HepG2 (cell line): ENCODE measurements at regions not wholly inside any gene's neighbourhood (a gene's known extent, or its start where the extent isn't known, plus 50 kb on each side); places are given as distances from the start of the nearest gene placed in this dataset.

ENCODE experiments used
- ATAC-seq: fragments of 200-7000 bp; cut with Tn5 transposase; 3 replicates; pipeline ENCODE4 v1.9.1; 2020; ENCODE audit warnings: mild to moderate bottlenecking, moderate library complexity
- BruUV-seq: library from RNA; stranded (reverse); fragments of 400-500 nt; replicated peaks from 2 replicates; lab custom pipeline; 2021; lab: Mats Ljungman, UMichigan
- CTCF ChIA-PET: fragments of 300-600 bp; formaldehyde crosslinking; extraction: SDS; loops from one replicate; lab custom pipeline; 2021; ENCODE audit warnings: low total read pairs, inconsistent platforms, low intra/inter-chr PET ratio; lab: Yijun Ruan, JAX
- POLR2A ChIA-PET: fragments of 350-600 bp; sonication (Branson Sonifier 250); formaldehyde crosslinking; loops from one replicate; lab custom pipeline; 2020; ENCODE audit warnings: antibody characterized with exemption, inconsistent platforms; lab: Yijun Ruan, JAX
- DNase-seq: peaks from one replicate; pipeline ENCODE4 v3.0.0-alpha.2; 2015; ENCODE audit warnings: low spot score
- FAIRE-seq: peaks from 3 replicates; lab custom pipeline; 2011; peaks lifted over from hg19 to GRCh38; lab: Jason Lieb, UNC
- H2AFZ ChIP-seq: one replicate; pipeline ENCODE4 v1.6.1; 2011; ENCODE audit warnings: low read length, inconsistent platforms
- H3K27ac ChIP-seq: fragments of 300-600 bp; 3 replicates; pipeline ENCODE4 v1.8.0; 2011; ENCODE audit warnings: mixed run types, mild to moderate bottlenecking, mixed read lengths, low read length, inconsistent platforms; ENCODE audit not compliant: insufficient read depth; ENCODE audit errors: extremely low read length
- H3K27me3 ChIP-seq, 2 experiments: fragments of 200-600 bp in 1 of 2; 2 replicates in 1 of 2; 3 replicates in 1 of 2; pipeline versions ENCODE4 v1.6.0 to v1.8.0; 2011; ENCODE audit warnings: low read length in 2 of 2, mild to moderate bottlenecking in 2 of 2, moderate library complexity in 2 of 2, inconsistent platforms in 1 of 2; ENCODE audit not compliant: insufficient read depth in 2 of 2, control insufficient read depth in 1 of 2
- H3K36me3 ChIP-seq, 2 experiments: fragments of 200-600 bp in 1 of 2; replicated peaks in 1 of 2; 2 replicates in 1 of 2; 3 replicates in 1 of 2; pipeline versions ENCODE4 v1.5.1 to v1.8.0; 2011; ENCODE audit warnings: low read length in 2 of 2, inconsistent platforms in 1 of 2; ENCODE audit not compliant: insufficient read depth in 2 of 2, control insufficient read depth in 1 of 2
- H3K4me1 ChIP-seq: 2 replicates; pipeline ENCODE4 v1.5.1; 2012; ENCODE audit warnings: low read length, inconsistent platforms; ENCODE audit not compliant: insufficient read depth
- H3K4me2 ChIP-seq: 2 replicates; pipeline ENCODE4 v1.6.0; 2011; ENCODE audit warnings: low read depth, low read length, inconsistent platforms
- H3K4me3 ChIP-seq, 3 experiments: fragments of 200-600 bp in 1 of 3; sonication (generic), shearing (Covaris generic) in 1 of 3; replicated peaks in 1 of 3; 2 replicates each; pipeline ENCODE4 v1.5.1; 2011 to 2016; ENCODE audit warnings: low read length in 3 of 3, inconsistent platforms in 2 of 3, low read depth in 2 of 3, mild to moderate bottlenecking in 2 of 3, control low read depth in 1 of 3, mixed read lengths in 1 of 3; ENCODE audit not compliant: insufficient read depth in 1 of 3
- H3K79me2 ChIP-seq: one replicate; pipeline ENCODE4 v1.6.1; 2011; ENCODE audit warnings: low read length, inconsistent platforms; ENCODE audit not compliant: insufficient read depth
- H3K9ac ChIP-seq: 2 replicates; pipeline ENCODE4 v1.6.0; 2011; ENCODE audit warnings: mild to moderate bottlenecking, low read depth, low read length, inconsistent platforms; ENCODE audit not compliant: insufficient read depth
- H3K9me3 ChIP-seq: 2 replicates; pipeline ENCODE4 v1.5.1; 2012; ENCODE audit warnings: mild to moderate bottlenecking, low read length
- H4K20me1 ChIP-seq: 2 replicates; pipeline ENCODE4 v1.6.0; 2011; ENCODE audit warnings: inconsistent platforms, mild to moderate bottlenecking, low read length, moderate library complexity; ENCODE audit not compliant: insufficient read depth
- ETV6 ChIP-seq: sonication (generic); formaldehyde crosslinking; conservative IDR thresholded peaks from 2 replicates; pipeline ENCODE4 v1.4.0; 2020; ENCODE audit warnings: missing genetic modification reagents
- FOXP1 ChIP-seq, 2 experiments: fragments of 450-650 bp in 1 of 2; IDR thresholded peaks; 2 replicates each; pipeline ENCODE4 v1.6.1; 2017 to 2018; ENCODE audit warnings: antibody characterized with exemption in 1 of 2
- MAFF ChIP-seq: IDR thresholded peaks from 2 replicates; pipeline ENCODE4 v1.6.1; 2011; ENCODE audit warnings: low read depth, low read length, improper control_type of control experiment
- MAFK ChIP-seq, 2 experiments: IDR thresholded peaks in 1 of 2; conservative IDR thresholded peaks in 1 of 2; 2 replicates each; pipeline ENCODE4 v1.6.1; 2011; ENCODE audit warnings: improper control_type of control experiment in 2 of 2, low read length in 2 of 2
- PLSCR1 ChIP-seq: sonication (generic); formaldehyde crosslinking; IDR thresholded peaks from 2 replicates; pipeline ENCODE4 v1.5.0; 2020; ENCODE audit warnings: missing genetic modification reagents, mild to moderate bottlenecking, borderline replicate concordance
- SAFB2 ChIP-seq: sonication (generic); formaldehyde crosslinking; IDR thresholded peaks from 2 replicates; pipeline ENCODE4 v1.5.1; 2020; ENCODE audit warnings: missing genetic modification reagents, low read depth, mild to moderate bottlenecking, borderline replicate concordance
- SCMH1 ChIP-seq: sonication (generic); formaldehyde crosslinking; IDR thresholded peaks from 2 replicates; pipeline ENCODE4 v1.9.0; 2021; ENCODE audit warnings: missing genetic modification reagents, mild to moderate bottlenecking, borderline replicate concordance
- THAP9 ChIP-seq: sonication (generic); formaldehyde crosslinking; IDR thresholded peaks from 2 replicates; pipeline ENCODE4; 2020; ENCODE audit warnings: missing genetic modification reagents, mild to moderate bottlenecking, borderline replicate concordance
- ZBTB20 ChIP-seq: sonication (generic); formaldehyde crosslinking; IDR thresholded peaks from 2 replicates; pipeline ENCODE4 v1.8.1; 2023; ENCODE audit warnings: missing genetic modification reagents, low read depth, mild to moderate bottlenecking, borderline replicate concordance
- ZHX1 ChIP-seq: sonication (generic); formaldehyde crosslinking; IDR thresholded peaks from 2 replicates; pipeline ENCODE4 v1.8.1; 2022; ENCODE audit warnings: low read depth, mild to moderate bottlenecking, missing genetic modification reagents
- ZNF543 ChIP-seq: sonication (generic); formaldehyde crosslinking; IDR thresholded peaks from 2 replicates; pipeline ENCODE4 v1.4.0; 2020; ENCODE audit warnings: mild to moderate bottlenecking, missing genetic modification reagents
- ZNF570 ChIP-seq: sonication (generic); formaldehyde crosslinking; IDR thresholded peaks from 2 replicates; pipeline ENCODE4 v1.4.0; 2020; ENCODE audit warnings: mild to moderate bottlenecking, missing genetic modification reagents, borderline replicate concordance
- ZSCAN22 ChIP-seq: sonication (generic); formaldehyde crosslinking; IDR thresholded peaks from 2 replicates; pipeline ENCODE4 v1.4.0; 2020; ENCODE audit warnings: mild to moderate bottlenecking, missing genetic modification reagents
- WGBS: methylation state at CpG from one replicate; pipeline ENCODE4 v1.1.6; 2017; ENCODE audit warnings: low lambda C conversion rate; 5-methylcytosine and 5-hydroxymethylcytosine counted together
- in situ Hi-C: cut with HindIII; loops from 2 replicates; pipeline ENCODE4 v1.10.0; 2017; ENCODE audit warnings: low pct_unique_long_range_greater_than_20kb; ENCODE audit not compliant: extremely low pct_ligation_motif_present
- intact Hi-C: fragments of 100-400 bp; cut with micrococcal nuclease; formaldehyde crosslinking; loops from one replicate; pipeline ENCODE4 v1.10.0; 2022; ENCODE audit not compliant: unreplicated experiment

- H3K4me3 ChIP-seq: no peak overlapping the region
- H3K9ac ChIP-seq: no peak overlapping the region
- BruUV-seq: no TSS peak
- H3K27me3 ChIP-seq: no peaks in the 10 kb centered on the region
- DNase-seq: no peak
- in situ Hi-C loops: no loop called here
- no peak for ATAC-seq
- no peaks in the 10 kb centered on the region for H3K79me2 ChIP-seq
- POLR2A ChIA-PET: no interaction called here
- H3K36me3 ChIP-seq: no peaks in the 10 kb centered on the region
- TF ChIP-seq MAFF (peak; percentile 43; the same call in 1 of the 2 replicates), MAFK (conservative IDR thresholded peaks at IDR 0.05 in 1 of 2, IDR thresholded peaks at IDR 0.05 in 1 of 2; ENCODE audit: low read length in 2 of 2) (peak; percentile 27 to 55; a peak in 1 of 4 replicates), SCMH1 (CRISPR knock-in tag) (no peak)
- H3K4me1 ChIP-seq: no peaks in the 10 kb centered on the region
- intact Hi-C loops: no loop called here
- no peak overlapping the region for H3K4me2 ChIP-seq
- CTCF ChIA-PET: no interaction called here
- H4K20me1 ChIP-seq: no peaks in the 10 kb centered on the region
- WGBS: 3% methylated on average over 2 of the region's 2 CpGs
- no peak overlapping the region for H2AFZ ChIP-seq
- FAIRE-seq: no peak
- H3K27ac ChIP-seq: no peak overlapping the region
- no peaks in the 10 kb centered on the region for H3K9me3 ChIP-seq
These were observed 86.1 kb downstream of the EPDR1 start for GRCh38 chr7:38006559-38006958.

GRCh38 chr7:38007096-38007495 is 86.7 kb downstream of the EPDR1 start:
- intact Hi-C loops: no loop called here
- POLR2A ChIA-PET: no interaction called here
- TF ChIP-seq ETV6 (no peak), THAP9 (CRISPR knock-in tag) (no peak), SAFB2 (CRISPR knock-in tag) (no peak), ZNF570 (CRISPR knock-in tag) (no peak), ZSCAN22 (CRISPR knock-in tag) (no peak), ZBTB20 (CRISPR knock-in tag) (no peak), PLSCR1 (CRISPR knock-in tag) (no peak), ZNF543 (CRISPR knock-in tag) (no peak), ZHX1 (CRISPR knock-in tag) (no peak), FOXP1 (IDR thresholded peaks at IDR 0.05) (no peak), FOXP1 (CRISPR knock-in tag; IDR thresholded peaks at IDR 0.05) (no peak)

More at GRCh38 chr7:38007096-38007495, 86.7 kb downstream of the EPDR1 start:
- H3K36me3 ChIP-seq: no peaks in the 10 kb centered on the region
- H3K4me1 ChIP-seq: no peaks in the 10 kb centered on the region
- in situ Hi-C loops: no loop called here
- H3K79me2 ChIP-seq: no peaks in the 10 kb centered on the region
- H3K4me3 ChIP-seq: no peak overlapping the region
- no TSS peak for BruUV-seq
- no peaks in the 10 kb centered on the region for H4K20me1 ChIP-seq
- no peak for FAIRE-seq
- H3K9ac ChIP-seq: no peak overlapping the region
- no peaks in the 10 kb centered on the region for H3K9me3 ChIP-seq
- DNase-seq: no peak
- no peak for ATAC-seq
- H3K27ac ChIP-seq: no peak overlapping the region
- H3K4me2 ChIP-seq: no peak overlapping the region
- CTCF ChIA-PET: no interaction called here
- no peaks in the 10 kb centered on the region for H3K27me3 ChIP-seq
- H2AFZ ChIP-seq: no peak overlapping the region
